GM12878 (cell line): ENCODE measurements at regions not wholly inside any gene's neighbourhood (a gene's known extent, or its start where the extent isn't known, plus 50 kb on each side); places are given as distances from the start of the nearest gene placed in this dataset.

ENCODE experiments used
- ATAC-seq: fragments of 200-7000 bp; cut with Tn5 transposase; 3 replicates; pipeline ENCODE4 v1.9.1; 2020; ENCODE audit warnings: mild to moderate bottlenecking, moderate library complexity
- BruUV-seq: library from RNA; stranded (reverse); fragments of 400-500 nt; replicated peaks from 2 replicates; lab custom pipeline; 2021; lab: Mats Ljungman, UMichigan
- CTCF ChIA-PET: fragments of 300-600 bp; sonication (Branson Sonifier 250); formaldehyde crosslinking; extraction: SDS; loops from one replicate; lab custom pipeline; 2021; ENCODE audit warnings: inconsistent platforms; lab: Yijun Ruan, JAX
- POLR2A ChIA-PET: fragments of 350-600 bp; formaldehyde crosslinking; extraction: SDS; loops from one replicate; lab custom pipeline; 2021; ENCODE audit warnings: inconsistent platforms; lab: Charles Lee
- RAD21 ChIA-PET: fragments of 300-600 bp; sonication (Branson Sonifier 250); formaldehyde crosslinking; loops from one replicate; lab custom pipeline; 2023; ENCODE audit warnings: antibody characterized with exemption; ENCODE audit not compliant: unreplicated experiment; lab: Charles Lee
- SMC1A ChIA-PET: fragments of 300-600 bp; sonication (Branson Sonifier 250); formaldehyde crosslinking; loops from one replicate; lab custom pipeline; 2023; ENCODE audit not compliant: unreplicated experiment, uncharacterized antibody; lab: Charles Lee
- DNase-seq: peaks from one replicate; pipeline ENCODE4 v3.0.0-alpha.2; 2011; ENCODE audit warnings: low read depth, low spot score
- FAIRE-seq: peaks from 3 replicates; lab custom pipeline; 2011; peaks lifted over from hg19 to GRCh38; lab: Jason Lieb, UNC
- H2AFZ ChIP-seq: 2 replicates; pipeline ENCODE4 v1.6.0; 2011; ENCODE audit warnings: low read depth, low read length, control low read depth; ENCODE audit not compliant: control insufficient read depth
- H3K27ac ChIP-seq: 2 replicates; pipeline ENCODE4 v1.5.1; 2011; ENCODE audit warnings: control low read depth; ENCODE audit not compliant: control insufficient read depth, insufficient read depth
- H3K27me3 ChIP-seq, 2 experiments: replicated peaks in 1 of 2; 2 replicates each; pipeline versions ENCODE4 v1.6.0 to v1.6.1; 2011; ENCODE audit warnings: low read length in 1 of 2; ENCODE audit not compliant: control insufficient read depth in 2 of 2, insufficient read depth in 2 of 2
- H3K36me3 ChIP-seq, 2 experiments: 2 replicates each; pipeline ENCODE4 v1.5.1; 2011; ENCODE audit warnings: low read length in 1 of 2; ENCODE audit not compliant: control insufficient read depth in 2 of 2, insufficient read depth in 2 of 2
- H3K4me1 ChIP-seq: 2 replicates; pipeline ENCODE4 v1.6.1; 2011; ENCODE audit warnings: mild to moderate bottlenecking, low read length, moderate library complexity, mixed read lengths; ENCODE audit not compliant: control insufficient read depth, insufficient read depth
- H3K4me2 ChIP-seq: 2 replicates; pipeline ENCODE4 v1.6.0; 2011; ENCODE audit warnings: control low read depth; ENCODE audit not compliant: control insufficient read depth, insufficient read depth
- H3K4me3 ChIP-seq: fragments of 200-600 bp; sonication (generic); 2 replicates; pipeline ENCODE4 v1.5.1; 2016
- H3K79me2 ChIP-seq: 2 replicates; pipeline ENCODE4 v1.6.0; 2011; ENCODE audit warnings: low read length; ENCODE audit not compliant: control insufficient read depth, insufficient read depth
- H3K9ac ChIP-seq: 2 replicates; pipeline ENCODE4 v1.8.0; 2011; ENCODE audit warnings: low read length, control low read depth, mixed read lengths; ENCODE audit not compliant: control insufficient read depth, insufficient read depth
- H3K9me3 ChIP-seq: replicated peaks from 3 replicates; pipeline ENCODE4 v1.5.1; 2011; ENCODE audit warnings: mild to moderate bottlenecking, low read length; ENCODE audit not compliant: control insufficient read depth, insufficient read depth
- H4K20me1 ChIP-seq: 2 replicates; pipeline ENCODE4 v1.6.0; 2011; ENCODE audit not compliant: control insufficient read depth, insufficient read depth
- BACH1 ChIP-seq: fragments of 450-650 bp; IDR thresholded peaks from 2 replicates; pipeline ENCODE4 v1.6.1; 2017; ENCODE audit warnings: mild to moderate bottlenecking, borderline replicate concordance
- BCL11A ChIP-seq: IDR thresholded peaks from 2 replicates; pipeline ENCODE4 v1.6.1; 2011; ENCODE audit warnings: low read depth, low read length
- E2F4 ChIP-seq: IDR thresholded peaks from 2 replicates; pipeline ENCODE4 v1.6.1; 2012; ENCODE audit warnings: low read depth, low read length, improper control_type of control experiment
- ETV6 ChIP-seq, 2 experiments: fragments of 450-650 bp in 1 of 2; IDR thresholded peaks in 1 of 2; conservative IDR thresholded peaks in 1 of 2; 2 replicates each; pipeline ENCODE4 v1.6.1; 2014; ENCODE audit warnings: antibody characterized with exemption in 1 of 2, borderline replicate concordance in 1 of 2, low read depth in 1 of 2, mild to moderate bottlenecking in 1 of 2, moderate library complexity in 1 of 2
- EZH2 ChIP-seq: IDR thresholded peaks from 2 replicates; pipeline ENCODE4 v1.6.1; 2012; ENCODE audit warnings: low read depth, mild to moderate bottlenecking, control low read depth, inconsistent platforms, low read length, borderline replicate concordance; ENCODE audit not compliant: control insufficient read depth
- HDGF ChIP-seq: fragments of 450-650 bp; IDR thresholded peaks from 2 replicates; pipeline ENCODE4 v1.6.1; 2016; ENCODE audit warnings: antibody characterized with exemption
- MEF2A ChIP-seq: IDR thresholded peaks from 2 replicates; pipeline ENCODE4 v1.6.1; 2011; ENCODE audit warnings: low read depth, mild to moderate bottlenecking, low read length, moderate library complexity; ENCODE audit not compliant: insufficient read depth
- MEF2B ChIP-seq: fragments of 450-650 bp; IDR thresholded peaks from 2 replicates; pipeline ENCODE4 v1.6.1; 2018; ENCODE audit warnings: mild to moderate bottlenecking, moderate library complexity; ENCODE audit not compliant: partially characterized antibody, poor library complexity, severe bottlenecking
- NR2F1 ChIP-seq: fragments of 450-650 bp; conservative IDR thresholded peaks from 2 replicates; pipeline ENCODE4 v1.6.1; 2017; ENCODE audit warnings: mild to moderate bottlenecking
- NRF1 ChIP-seq: conservative IDR thresholded peaks from 2 replicates; pipeline ENCODE4 v1.6.1; 2011; ENCODE audit warnings: mild to moderate bottlenecking, low read depth, low read length, improper control_type of control experiment
- PAX5 ChIP-seq: IDR thresholded peaks from 2 replicates; pipeline ENCODE4 v1.6.1; 2011; ENCODE audit warnings: low read depth, low read length, borderline replicate concordance
- PAX8 ChIP-seq: fragments of 450-650 bp; IDR thresholded peaks from 2 replicates; pipeline ENCODE4 v1.6.1; 2017; ENCODE audit warnings: mild to moderate bottlenecking, moderate library complexity
- PKNOX1 ChIP-seq: fragments of 450-650 bp; IDR thresholded peaks from 2 replicates; pipeline ENCODE4 v1.6.1; 2016; ENCODE audit warnings: mild to moderate bottlenecking
- POU2F2 ChIP-seq: IDR thresholded peaks from 3 replicates; pipeline ENCODE4 v1.6.1; 2011; ENCODE audit warnings: low read depth, mild to moderate bottlenecking, low read length, borderline replicate concordance
- RELA ChIP-seq: fragments of 450-650 bp; IDR thresholded peaks from 2 replicates; pipeline ENCODE4 v1.8.0; 2014; ENCODE audit warnings: borderline replicate concordance; ENCODE audit not compliant: partially characterized antibody
- RFX5 ChIP-seq: IDR thresholded peaks from 2 replicates; pipeline ENCODE4 v1.6.1; 2011; ENCODE audit warnings: low read depth, low read length, improper control_type of control experiment
- SMAD5 ChIP-seq: IDR thresholded peaks from 2 replicates; pipeline ENCODE4 v1.6.1; 2016; ENCODE audit warnings: antibody characterized with exemption, low read depth
- SMC3 ChIP-seq: IDR thresholded peaks from 2 replicates; pipeline ENCODE4 v1.6.1; 2011; ENCODE audit warnings: low read length, improper control_type of control experiment, borderline replicate concordance
- SREBF2 ChIP-seq: IDR thresholded peaks from 2 replicates; pipeline ENCODE4 v1.6.1; 2012; ENCODE audit warnings: mild to moderate bottlenecking, low read length
- TCF12 ChIP-seq: IDR thresholded peaks from 2 replicates; pipeline ENCODE4 v1.6.1; 2011; ENCODE audit warnings: low read depth, mild to moderate bottlenecking, low read length
- WRNIP1 ChIP-seq: IDR thresholded peaks from 2 replicates; pipeline ENCODE4 v1.6.1; 2011; ENCODE audit warnings: low read depth, low read length, improper control_type of control experiment, borderline replicate concordance
- ZSCAN29 ChIP-seq: fragments of 450-650 bp; IDR thresholded peaks from 2 replicates; pipeline ENCODE4 v1.6.1; 2017; ENCODE audit warnings: mild to moderate bottlenecking, moderate library complexity
- WGBS: methylation state at CpG from one replicate; pipeline ENCODE4 v1.1.6; 2016; ENCODE audit warnings: low lambda C conversion rate; ENCODE audit not compliant: insufficient replicate concordance, insufficient coverage; ENCODE audit errors: missing lambda C conversion rate; 5-methylcytosine and 5-hydroxymethylcytosine counted together
- in situ Hi-C: fragments of 300-500 bp; cut with MboI; formaldehyde crosslinking; loops from 9 replicates; pipeline ENCODE4 v1.14.3; 2018; ENCODE audit warnings: mixed read lengths
- intact Hi-C: fragments of 100-400 bp; cut with micrococcal nuclease; formaldehyde crosslinking; loops from one replicate; pipeline ENCODE4 v1.14.2; 2022; ENCODE audit not compliant: unreplicated experiment
- TF ChIP-seq, protein P1 (sequence below): fragments of 450-650 bp; IDR thresholded peaks from 2 replicates; pipeline ENCODE4 v1.6.1; 2014; ENCODE audit warnings: mild to moderate bottlenecking

- TF ChIP-seq, protein P1, sequence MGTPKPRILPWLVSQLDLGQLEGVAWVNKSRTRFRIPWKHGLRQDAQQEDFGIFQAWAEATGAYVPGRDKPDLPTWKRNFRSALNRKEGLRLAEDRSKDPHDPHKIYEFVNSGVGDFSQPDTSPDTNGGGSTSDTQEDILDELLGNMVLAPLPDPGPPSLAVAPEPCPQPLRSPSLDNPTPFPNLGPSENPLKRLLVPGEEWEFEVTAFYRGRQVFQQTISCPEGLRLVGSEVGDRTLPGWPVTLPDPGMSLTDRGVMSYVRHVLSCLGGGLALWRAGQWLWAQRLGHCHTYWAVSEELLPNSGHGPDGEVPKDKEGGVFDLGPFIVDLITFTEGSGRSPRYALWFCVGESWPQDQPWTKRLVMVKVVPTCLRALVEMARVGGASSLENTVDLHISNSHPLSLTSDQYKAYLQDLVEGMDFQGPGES = no peak
- no peak for TF ChIP-seq EZH2
- TF ChIP-seq HDGF = no peak
- TF ChIP-seq SMC3 = no peak
- no peak for TF ChIP-seq NRF1
- no peak for TF ChIP-seq MEF2B
- TF ChIP-seq PAX5 = no peak
Measured at GRCh38 chr2:172278667-172279066, 148.7 kb upstream of the ITGA6 start (continued).

DNA sequence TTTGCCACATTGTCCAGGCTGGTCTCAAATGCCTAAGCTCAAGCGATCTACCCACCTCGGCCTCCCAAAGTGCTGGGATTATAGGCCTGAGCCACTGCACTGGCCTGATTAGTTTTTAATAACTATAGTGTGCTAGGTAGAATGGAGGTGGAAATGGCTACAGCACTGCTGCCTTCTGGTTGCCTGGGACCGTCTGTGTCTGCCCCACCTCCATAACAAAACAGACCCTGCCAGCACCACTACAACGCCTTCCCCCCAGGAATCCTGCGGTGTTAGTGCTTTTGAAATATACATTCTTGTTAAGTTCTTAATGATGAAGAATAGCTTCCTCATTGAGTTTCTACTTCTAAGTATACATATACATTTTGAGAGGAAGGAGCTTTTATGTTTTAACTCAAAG is 148.2 kb upstream of the ITGA6 start:
- no peak overlapping the region for H3K4me3 ChIP-seq
- H3K79me2 ChIP-seq = no peaks in the 10 kb centered on the region
- intact Hi-C loops = no loop called here
- H3K36me3 ChIP-seq = no peaks in the 10 kb centered on the region
- WGBS = 53% methylated on average over 5 of the region's 5 CpGs
- H3K4me1 ChIP-seq = no peaks in the 10 kb centered on the region
- H3K9ac ChIP-seq = no peak overlapping the region
- BruUV-seq = no TSS peak
- no peak overlapping the region for H2AFZ ChIP-seq
- ATAC-seq = no peak
- no peak overlapping the region for H3K27ac ChIP-seq
- ChIA-PET CTCF (interaction anchor here (0.6 kb wide), 1 partner anchor 150 kb away, joined by 4 read pairs; no protein-coding TSS in a partner anchor), RAD21 (no interaction called here), SMC1A (no interaction called here), POLR2A (no interaction called here)
- H4K20me1 ChIP-seq = no peaks in the 10 kb centered on the region
- in situ Hi-C loops = no loop called here
- FAIRE-seq = no peak
- no peaks in the 10 kb centered on the region for H3K27me3 ChIP-seq
- H3K9me3 ChIP-seq = peaks cover 6% of the 10 kb centered on the region; the same call in 1 of the 3 replicates
- no peak for DNase-seq
- no peak for TF ChIP-seq POU2F2
- TF ChIP-seq BCL11A = no peak
- TF ChIP-seq WRNIP1 = no peak
- TF ChIP-seq E2F4 = no peak
- TF ChIP-seq RFX5 = no peak
- TF ChIP-seq BACH1 = no peak
- TF ChIP-seq SREBF2 = no peak
- no peak for TF ChIP-seq PAX8
- no peak for TF ChIP-seq SMAD5
- TF ChIP-seq MEF2A = no peak
- TF ChIP-seq ETV6 (conservative IDR thresholded peaks at IDR 0.05 in 1 of 2, IDR thresholded peaks at IDR 0.05 in 1 of 2; ENCODE audit: borderline replicate concordance in 1 of 2, low read depth in 1 of 2) = no peak
- no peak for TF ChIP-seq PKNOX1
- TF ChIP-seq NR2F1 = no peak
- no peak for TF ChIP-seq TCF12
- no peak for TF ChIP-seq ZSCAN29
- TF ChIP-seq RELA = no peak
- H3K4me2 ChIP-seq = no peak overlapping the region
